ENCODE measurements at regions not wholly inside any gene's neighbourhood (a gene's known extent, or its start where the extent isn't known, plus 50 kb on each side); places are given as distances from the start of the nearest gene placed in this dataset.
"Not testable (repeated sequence)": the region's sequence is repeated elsewhere in the genome, so short reads cannot be mapped to it uniquely, and the experiment has no call there.

DNA sequence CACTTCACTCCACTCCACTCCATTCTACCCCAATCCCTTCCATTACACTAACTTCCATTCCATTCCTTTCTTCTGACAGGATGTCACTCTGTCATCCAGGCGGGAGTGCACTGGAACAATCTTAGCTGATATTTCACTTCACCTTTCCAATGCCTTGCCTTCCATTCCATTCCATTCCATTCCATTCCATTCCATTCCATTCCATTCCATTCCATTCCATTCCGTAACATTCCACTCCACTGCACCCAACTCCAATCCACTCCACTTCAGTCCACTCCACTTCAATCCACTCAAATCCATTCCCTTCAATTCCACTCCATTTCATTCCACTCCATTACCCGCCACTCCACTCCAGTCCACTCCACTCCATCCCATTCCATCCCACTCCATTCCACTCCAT is 1099.4 kb downstream of the TSPY10 start:
- Histone ChIP-seq H3K4me3 (ENCODE audit: low read length) (no peak overlapping the region), H3K9me3 (ENCODE audit: control insufficient read depth, low read length) (no peaks in the 10 kb centered on the region), H3K4me1 (ENCODE audit: control insufficient read depth, insufficient read depth, low read length) (no peaks in the 10 kb centered on the region), H3K27ac (ENCODE audit: low read length) (no peak overlapping the region), H3K27me3 (ENCODE audit: control insufficient read depth, insufficient read depth) (no peaks in the 10 kb centered on the region)
- intact Hi-C loops (cut with DNase I) = no loop called here
- WGBS = 54% methylated on average over 3 of the region's 3 CpGs
- DNase-seq (no peak), ATAC-seq (no peak)

GRCh38 chrY:10648813-10649212 is 1121.1 kb downstream of the TSPY10 start:
- H3K4me3 ChIP-seq (ENCODE audit: low read length); H3K4me1 ChIP-seq (ENCODE audit: control insufficient read depth, insufficient read depth, low read length); ATAC-seq; H3K27ac ChIP-seq (ENCODE audit: low read length); intact Hi-C loops (cut with DNase I); DNase-seq; H3K27me3 ChIP-seq (ENCODE audit: control insufficient read depth, insufficient read depth); H3K9me3 ChIP-seq (ENCODE audit: control insufficient read depth, low read length): not testable (repeated sequence)
- WGBS = no CpG with 5 or more reads among the region's 4 CpGs

DNA sequence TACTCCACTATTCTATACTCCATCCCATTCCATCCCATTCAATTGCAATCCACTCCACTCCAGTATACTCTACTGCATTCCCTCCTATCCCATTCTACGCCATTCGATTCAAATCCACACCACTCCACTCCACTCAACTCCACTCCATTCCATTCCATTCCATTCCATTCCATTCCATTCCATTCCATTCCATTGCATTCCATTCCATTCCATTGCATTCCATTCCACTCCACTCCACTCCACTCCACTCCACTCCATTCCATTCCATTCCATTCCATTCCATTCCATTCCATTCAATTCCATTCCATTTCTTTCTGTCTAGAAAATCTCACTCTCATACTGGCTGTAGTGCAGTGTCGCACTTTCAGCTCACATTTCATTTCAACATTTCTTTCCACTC is 1129.4 kb downstream of the TSPY10 start:
- DNase-seq; H3K4me1 ChIP-seq (ENCODE audit: control insufficient read depth, insufficient read depth, low read length); H3K27ac ChIP-seq (ENCODE audit: low read length); H3K4me3 ChIP-seq (ENCODE audit: low read length); ATAC-seq; H3K27me3 ChIP-seq (ENCODE audit: control insufficient read depth, insufficient read depth); H3K9me3 ChIP-seq (ENCODE audit: control insufficient read depth, low read length); intact Hi-C loops (cut with DNase I): not testable (repeated sequence)
- WGBS = 65% methylated on average over 3 of the region's 3 CpGs

- Histone ChIP-seq H3K9me3 (ENCODE audit: control insufficient read depth, low read length) (no peaks in the 10 kb centered on the region), H3K4me3 (ENCODE audit: low read length) (no peak overlapping the region), H3K27me3 (ENCODE audit: control insufficient read depth, insufficient read depth) (no peaks in the 10 kb centered on the region), H3K4me1 (ENCODE audit: control insufficient read depth, insufficient read depth, low read length) (no peaks in the 10 kb centered on the region), H3K27ac (ENCODE audit: low read length) (no peak overlapping the region)
- DNase-seq (no peak), ATAC-seq (peak; percentile 80 to 83)
- intact Hi-C loops (cut with DNase I) = no loop called here
- 46% methylated on average over 9 of the region's 9 CpGs for WGBS
Observed at GRCh38 chrY:10666785-10667184, 1139.1 kb downstream of the TSPY10 start.

DNA sequence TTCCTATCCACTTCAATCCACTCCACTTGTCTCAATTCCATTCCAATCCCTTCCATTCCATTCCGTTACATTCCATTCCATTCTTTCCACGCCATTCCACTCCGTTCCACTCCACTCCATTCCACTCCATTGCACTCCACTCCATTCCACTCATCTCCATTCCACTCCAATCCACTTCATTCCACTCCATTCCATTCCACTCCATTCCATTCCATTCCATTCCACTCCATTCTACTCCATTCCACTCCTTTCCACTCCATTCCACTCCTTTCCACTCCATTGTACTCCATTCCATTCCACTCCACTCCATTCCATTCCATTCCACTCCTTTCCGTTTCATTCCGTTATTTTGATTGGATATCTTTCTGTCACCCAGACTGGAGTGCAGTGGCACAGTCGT is 1158.7 kb downstream of the TSPY10 start:
- DNase-seq = no peak
- 45% methylated on average over 6 of the region's 6 CpGs for WGBS
- no peaks in the 10 kb centered on the region for H3K27me3 ChIP-seq (ENCODE audit: control insufficient read depth, insufficient read depth)
- H3K4me1 ChIP-seq (ENCODE audit: control insufficient read depth, insufficient read depth, low read length) = no peaks in the 10 kb centered on the region
- intact Hi-C loops (cut with DNase I) = no loop called here
- no peak overlapping the region for H3K4me3 ChIP-seq (ENCODE audit: low read length)
- no peak overlapping the region for H3K27ac ChIP-seq (ENCODE audit: low read length)
- ATAC-seq = no peak
- peaks cover 1% of the 10 kb centered on the region for H3K9me3 ChIP-seq (ENCODE audit: control insufficient read depth, low read length)
